GM23248 (cell line): ENCODE measurements at regions not wholly inside any gene's neighbourhood (a gene's known extent, or its start where the extent isn't known, plus 50 kb on each side); places are given as distances from the start of the nearest gene placed in this dataset.

Experiments used
- EZH2 ChIP-seq: fragments of 200-600 bp; sonication (generic); IDR thresholded peaks from 2 replicates; pipeline ENCODE4 v1.6.1; 2018; ENCODE audit warnings: antibody characterized with exemption, mild to moderate bottlenecking; ENCODE audit not compliant: insufficient read depth, poor library complexity, severe bottlenecking
- EZH2phosphoT487 ChIP-seq: fragments of 200-600 bp; sonication (generic); IDR thresholded peaks from 2 replicates; pipeline ENCODE4 v1.6.1; 2018; ENCODE audit warnings: antibody characterized with exemption, moderate library complexity, mild to moderate bottlenecking, low read depth; ENCODE audit not compliant: insufficient read depth

DNA sequence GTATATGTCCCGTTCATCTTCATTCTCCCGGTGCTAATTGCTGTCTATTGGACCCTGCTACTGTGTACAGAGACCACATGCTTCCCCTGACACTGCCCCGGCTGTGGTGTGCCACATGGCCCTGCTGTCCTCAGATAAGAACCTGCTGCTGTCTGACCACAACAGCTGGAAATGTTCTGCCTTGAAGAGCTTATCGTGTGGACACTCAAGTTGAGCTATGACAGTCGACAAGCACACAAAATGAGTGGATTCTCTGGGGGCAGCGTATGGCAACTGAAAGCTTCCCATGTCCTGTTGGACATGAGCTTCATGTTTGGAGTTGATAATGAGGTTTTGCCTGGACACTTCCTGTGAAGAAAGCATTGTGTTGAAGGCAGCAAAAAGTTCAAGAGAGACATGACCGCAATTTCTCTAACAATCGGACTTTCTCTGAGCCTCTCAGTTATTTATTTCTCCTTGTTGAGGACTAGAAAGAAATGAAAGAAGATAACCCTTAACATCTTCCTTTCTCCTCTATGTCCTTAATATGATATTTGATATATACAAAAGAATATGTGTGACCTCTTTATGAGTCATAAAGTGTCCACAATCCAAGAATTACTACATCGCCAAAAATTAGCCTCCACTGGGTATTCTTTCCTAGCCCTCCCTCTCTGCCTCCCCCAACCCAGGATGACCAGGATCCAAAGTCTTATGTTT lies 187.1 kb upstream of the TCF21 start:
- TF ChIP-seq EZH2phosphoT487, result no peak
- TF ChIP-seq EZH2, result no peak
